ENCODE measurements at regions not wholly inside any gene's neighbourhood (a gene's known extent, or its start where the extent isn't known, plus 50 kb on each side); places are given as distances from the start of the nearest gene placed in this dataset.
"Not testable (repeated sequence)": the region's sequence is repeated elsewhere in the genome, so short reads cannot be mapped to it uniquely, and the experiment has no call there.

- DNase-seq, result no peak
Measured at GRCh38 chr9:75628952-75629351, 261.5 kb upstream of the PCSK5 start.

DNA sequence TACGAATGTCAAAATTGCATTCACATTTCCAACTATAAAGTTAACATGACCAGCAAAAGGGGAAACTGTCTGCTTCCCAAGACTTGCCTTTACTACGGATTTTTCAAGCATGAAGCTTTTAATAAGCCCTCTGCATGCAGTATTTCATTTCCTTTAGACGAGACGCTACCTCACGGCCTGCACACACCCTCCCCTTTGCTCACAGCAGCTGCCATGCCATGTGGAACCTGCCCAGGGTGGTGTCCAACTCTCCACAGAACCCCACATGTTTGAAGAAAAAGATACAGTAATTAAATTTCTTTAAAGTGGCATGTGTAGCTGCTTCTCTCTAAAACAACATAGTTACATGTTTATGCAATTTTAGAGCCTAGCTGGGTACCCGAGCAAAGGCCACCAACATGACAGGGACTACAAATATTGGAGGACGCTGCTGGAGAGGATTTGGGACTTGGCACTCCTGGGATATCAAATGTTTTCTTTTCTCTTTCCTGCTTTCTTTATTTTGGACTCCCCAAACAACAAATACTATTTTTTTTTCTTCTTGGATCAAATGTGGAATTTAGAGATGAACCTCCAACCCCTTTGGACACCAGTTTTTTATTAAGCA, 256.9 kb upstream of the PCSK5 start:
- no peak for DNase-seq

- DNase-seq, result no peak
Measured at GRCh38 chr9:75636427-75637045, 253.9 kb upstream of the PCSK5 start.

DNA sequence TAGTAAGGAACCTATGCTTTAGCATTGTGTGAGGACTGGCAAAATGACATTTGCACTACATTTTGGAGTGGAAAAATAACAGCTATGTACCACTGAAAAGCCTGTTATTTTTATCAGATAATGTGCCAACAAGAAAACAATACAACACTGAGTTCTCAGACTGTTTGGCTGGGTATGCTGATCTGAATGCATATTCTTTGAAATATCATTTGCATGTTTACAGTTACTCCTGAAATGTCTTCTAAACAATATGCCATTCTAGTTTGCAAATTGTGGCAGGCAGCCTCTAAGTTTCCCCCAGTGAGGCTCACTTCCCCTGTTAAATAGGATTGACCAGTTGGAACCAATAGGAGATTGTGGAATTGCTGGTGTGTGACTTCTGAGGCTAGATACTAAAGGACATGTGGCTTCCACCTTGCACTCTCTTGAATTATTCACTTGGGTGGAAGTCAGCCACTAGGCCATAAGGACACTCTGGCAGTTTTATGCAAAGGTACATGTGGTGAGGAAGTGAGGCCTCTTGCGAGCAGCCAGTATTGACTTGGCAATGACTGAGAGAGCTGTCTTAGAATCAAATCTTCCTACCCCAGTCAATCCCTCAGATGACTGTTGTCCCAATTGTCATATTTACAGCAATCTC, 250.4 kb upstream of the PCSK5 start:
- peak; percentile 32 for DNase-seq

- no peak for DNase-seq
Measured at GRCh38 chr9:75642522-75642921, 248.0 kb upstream of the PCSK5 start.

- no peak for DNase-seq
Measured at GRCh38 chr9:75644649-75645048, 245.8 kb upstream of the PCSK5 start.

GRCh38 chr9:75648034-75648433, 242.4 kb upstream of the PCSK5 start:
- DNase-seq, result no peak

DNA sequence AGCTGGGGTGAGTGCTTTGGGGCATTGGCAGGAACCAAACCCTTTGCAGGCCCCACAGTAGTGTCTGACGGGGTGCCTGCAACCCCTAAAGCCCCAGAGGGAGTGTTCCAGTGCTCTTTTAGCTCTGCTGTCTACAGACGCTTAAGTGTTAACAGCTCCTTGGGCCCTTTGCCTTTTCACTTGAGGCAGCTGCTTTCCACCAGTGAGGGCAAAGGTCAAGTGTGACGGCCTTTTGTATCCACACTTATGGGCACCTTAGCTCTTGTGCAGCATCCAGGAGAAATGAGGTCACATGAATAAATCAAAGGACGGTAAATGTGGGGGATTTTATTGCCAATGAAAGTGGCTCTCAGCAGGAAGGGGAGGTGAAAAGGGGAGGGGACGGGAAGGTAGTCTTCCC, 241.4 kb upstream of the PCSK5 start:
- DNase-seq, result no peak

DNA sequence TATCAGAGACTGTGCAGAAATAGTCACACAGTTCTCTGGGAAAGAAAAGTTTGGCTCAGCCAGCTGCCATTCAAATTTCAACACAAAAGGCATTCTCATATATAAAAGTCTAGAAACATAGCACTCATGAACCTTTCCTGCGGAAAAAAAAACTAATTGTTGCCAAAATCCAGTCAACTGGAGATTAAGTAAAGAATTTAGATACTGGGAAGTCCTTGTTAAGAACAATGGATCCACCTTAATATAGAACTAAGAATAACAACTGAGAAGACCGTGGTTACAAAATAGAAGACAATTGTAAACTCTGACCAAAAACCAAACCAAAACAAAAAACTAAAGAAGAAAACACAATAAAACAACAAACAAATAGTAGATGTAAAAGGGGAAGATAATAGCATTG, 238.8 kb upstream of the PCSK5 start:
- no peak for DNase-seq

GRCh38 chr9:75653335-75653734, 237.1 kb upstream of the PCSK5 start:
- DNase-seq, result no peak

- DNase-seq, result no peak
Measured at GRCh38 chr9:75653750-75654149, 236.7 kb upstream of the PCSK5 start.

DNA sequence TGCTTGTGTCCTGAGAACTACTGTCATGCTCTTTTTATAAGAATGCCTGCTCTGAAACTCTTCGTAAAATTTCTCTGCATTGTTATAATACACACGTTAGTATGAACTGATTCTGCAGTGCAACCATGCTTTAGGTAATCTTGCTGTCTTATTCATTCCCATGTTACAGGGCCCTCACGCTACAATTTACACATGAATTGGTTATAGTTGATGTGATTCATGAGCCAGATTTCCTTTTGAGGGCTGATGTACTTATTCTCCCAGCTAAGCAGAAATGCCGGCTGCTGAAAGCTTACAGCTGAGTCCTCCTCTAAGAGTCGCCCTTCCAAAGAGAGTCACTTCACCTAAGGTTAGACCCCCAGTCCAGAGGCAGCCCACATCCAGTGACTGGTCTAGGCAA, 233.5 kb upstream of the PCSK5 start:
- no peak for DNase-seq

- DNase-seq, result peak; percentile 91
Measured at GRCh38 chr9:75658301-75658905, 232.1 kb upstream of the PCSK5 start.

DNA sequence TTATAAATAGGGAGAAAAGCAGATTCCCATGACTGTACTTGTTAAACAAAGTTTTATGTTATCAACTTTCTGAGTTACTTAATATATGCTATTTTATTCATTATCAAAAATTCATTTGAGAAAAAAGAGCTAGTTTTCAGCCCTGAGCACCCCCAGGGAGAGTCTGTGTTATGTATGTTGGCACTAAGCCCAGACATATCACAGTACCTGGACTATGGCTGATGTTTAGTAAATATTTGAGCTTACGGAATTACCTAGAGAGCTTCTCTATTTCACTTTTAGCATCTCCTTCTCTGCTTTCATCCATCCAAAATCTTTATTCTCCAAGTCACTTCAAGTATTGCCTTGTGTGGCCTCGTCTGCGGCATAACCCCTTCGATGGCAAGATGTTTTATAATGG, 225.9 kb upstream of the PCSK5 start:
- no peak for DNase-seq

- no peak for DNase-seq
Measured at GRCh38 chr9:75666856-75667554, 223.5 kb upstream of the PCSK5 start.

DNA sequence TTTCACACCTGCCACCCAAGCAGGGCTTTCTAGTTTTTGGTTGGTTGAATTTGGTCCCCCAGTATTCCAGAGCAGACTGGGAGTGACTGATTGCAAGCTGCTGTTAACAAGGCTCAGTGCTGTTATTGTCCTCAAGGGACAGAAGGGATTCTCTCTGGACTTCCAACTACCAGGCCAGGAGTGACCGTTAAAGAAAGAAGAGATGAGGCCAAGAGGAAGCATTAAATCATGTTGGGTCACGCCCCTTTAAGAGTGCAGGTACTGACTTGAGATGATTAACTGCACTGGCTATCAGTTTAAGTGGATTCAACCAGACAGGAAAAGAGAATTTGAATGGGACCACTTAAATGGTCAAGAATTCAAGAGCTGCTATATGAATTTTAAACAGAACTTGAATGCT, 220.8 kb upstream of the PCSK5 start:
- no peak for DNase-seq

- peak; percentile 88 for DNase-seq
Measured at GRCh38 chr9:75671354-75671753, 219.1 kb upstream of the PCSK5 start.

DNA sequence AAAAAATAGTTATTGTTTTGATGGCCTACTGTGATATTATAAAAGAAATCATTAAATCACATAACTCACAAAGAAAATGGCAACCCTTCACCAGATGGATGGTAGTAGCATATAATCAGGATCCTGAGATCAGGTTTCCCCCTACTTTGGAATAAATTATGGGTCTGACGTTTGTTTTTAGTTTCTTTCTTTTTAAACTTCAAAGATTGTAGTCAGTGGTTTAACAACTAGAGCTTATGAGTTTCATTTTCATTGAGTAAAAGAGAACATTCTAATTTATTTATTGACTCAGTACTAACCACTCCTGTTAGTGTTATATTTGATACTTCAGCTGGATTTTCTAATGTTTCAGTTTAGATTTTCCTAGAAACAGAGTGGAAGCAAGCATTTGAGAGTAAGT, 218.0 kb upstream of the PCSK5 start:
- DNase-seq, result peak; percentile 19

DNA sequence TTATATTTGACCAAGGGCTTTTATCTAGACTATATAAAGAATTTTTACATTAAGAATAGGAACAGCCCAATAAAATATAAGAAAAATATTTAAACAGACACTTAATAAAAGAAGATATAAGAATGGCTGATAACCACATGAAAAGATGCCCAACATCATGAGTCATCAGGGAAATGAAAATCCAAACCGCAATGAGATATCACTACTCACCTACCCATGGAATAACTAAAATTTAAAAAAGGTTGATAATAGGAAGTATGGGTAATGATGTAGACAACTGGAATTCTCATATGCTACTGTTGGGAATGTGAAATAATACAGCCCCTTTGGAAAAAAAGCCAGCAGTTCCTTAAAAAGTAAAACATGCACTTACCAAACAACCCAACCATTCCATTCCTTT, 206.9 kb upstream of the PCSK5 start:
- no peak for DNase-seq

DNA sequence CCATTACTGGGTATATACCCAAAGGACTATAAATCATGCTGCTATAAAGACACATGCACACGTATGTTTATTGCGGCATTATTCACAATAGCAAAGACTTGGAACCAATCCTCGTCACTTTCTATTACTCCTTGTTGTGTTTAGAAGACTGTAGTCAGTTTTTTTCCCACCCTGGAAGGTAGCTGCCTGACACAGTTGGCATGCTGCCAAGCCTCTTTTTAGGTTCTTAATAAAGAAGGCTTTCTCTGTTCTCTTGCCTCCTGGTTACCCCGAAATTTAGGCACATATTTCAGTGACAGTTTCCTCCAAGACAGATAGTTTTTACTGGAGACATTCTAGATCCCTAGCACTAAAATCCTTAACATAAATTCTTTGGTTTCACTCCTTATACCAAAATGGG, 205.4 kb upstream of the PCSK5 start:
- no peak for DNase-seq

DNA sequence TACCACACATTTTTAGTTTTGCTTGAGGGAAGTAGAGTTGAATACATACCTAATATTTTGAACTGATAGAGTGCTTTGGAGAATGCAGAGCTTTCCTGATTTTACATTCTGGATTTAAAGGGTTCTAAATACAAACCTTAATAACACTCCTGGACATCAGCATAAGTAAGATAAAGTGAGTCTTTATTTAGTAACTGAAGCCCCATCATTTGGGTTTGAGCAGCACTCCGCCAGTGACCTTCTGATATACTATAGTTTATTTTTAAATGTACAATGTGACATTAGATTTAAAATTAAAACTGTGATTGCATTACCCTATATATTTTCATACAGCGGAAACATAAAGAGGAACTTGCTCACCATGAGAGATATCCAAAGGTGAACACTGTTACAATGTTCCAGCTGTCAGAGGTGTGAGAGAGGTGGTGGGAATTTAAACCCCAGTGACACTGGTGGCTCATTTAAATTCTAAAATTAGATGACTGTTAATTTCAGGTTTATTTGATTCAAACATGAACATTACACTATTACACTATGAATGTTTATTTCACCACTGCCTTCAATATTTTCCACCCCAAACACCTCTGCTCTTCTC, 203.0 kb upstream of the PCSK5 start:
- DNase-seq, result no peak

- not testable (repeated sequence) for DNase-seq
Measured at GRCh38 chr9:75690551-75690950, 199.9 kb upstream of the PCSK5 start.

DNA sequence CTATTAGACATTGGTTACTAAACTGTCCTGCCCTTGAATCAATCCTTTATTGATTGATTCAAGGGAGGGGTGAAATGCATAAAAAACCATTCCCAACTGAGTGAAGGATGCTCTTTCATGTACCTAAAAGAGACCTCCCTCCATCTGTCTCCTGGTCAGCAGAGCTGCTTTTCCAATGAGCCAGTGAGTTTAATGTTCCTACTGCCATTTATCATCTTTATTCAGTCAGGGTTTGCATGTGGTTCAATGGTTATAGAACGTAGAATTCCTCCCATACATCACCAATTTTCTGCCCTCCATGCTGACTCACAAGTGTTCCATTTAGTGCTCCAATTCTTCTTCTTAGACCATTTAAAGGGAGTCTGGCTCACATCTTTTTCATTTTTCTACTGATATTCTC, 199.1 kb upstream of the PCSK5 start:
- DNase-seq, result no peak
